UCSD-AML1 (cell line): ENCODE measurements at regions not wholly inside any gene's neighbourhood (a gene's known extent, or its start where the extent isn't known, plus 50 kb on each side); places are given as distances from the start of the nearest gene placed in this dataset.

Experiments used
- DNase-seq: peaks from one replicate; lab custom pipeline; 2025; ENCODE audit not compliant: unreplicated experiment; lab: John Stamatoyannopoulos, UW

- no peak for DNase-seq
Measured at GRCh38 chr4:168037676-168038075, 54.7 kb upstream of the ANXA10 start.

GRCh38 chr4:168039593-168039992 lies 52.7 kb upstream of the ANXA10 start:
- no peak for DNase-seq
